SK-N-SH (cell line): ENCODE measurements at regions not wholly inside any gene's neighbourhood (a gene's known extent, or its start where the extent isn't known, plus 50 kb on each side); places are given as distances from the start of the nearest gene placed in this dataset.

Experiments
- CTCF ChIP-seq: fragments of 200-600 bp; sonication (generic); IDR thresholded peaks from 2 replicates; pipeline ENCODE4 v1.6.1; 2017; ENCODE audit warnings: antibody characterized with exemption, mild to moderate bottlenecking, moderate library complexity
- ELF1 ChIP-seq: IDR thresholded peaks from 2 replicates; pipeline ENCODE4 v1.4.0; 2012
- REST ChIP-seq: IDR thresholded peaks from 2 replicates; pipeline ENCODE4 v1.6.1; 2012; ENCODE audit warnings: mild to moderate bottlenecking, low read depth, low read length, moderate library complexity

- TF ChIP-seq REST (no peak), CTCF (no peak), ELF1 (no peak)
Observed at GRCh38 chr2:46245869-46246268, 51.3 kb upstream of the EPAS1 start.
